Astrocyte of the cerebellum (primary cell): ENCODE measurements at regions not wholly inside any gene's neighbourhood (a gene's known extent, or its start where the extent isn't known, plus 50 kb on each side); places are given as distances from the start of the nearest gene placed in this dataset.
A peak's percentile ranks its signal among the peaks of the same experiment; 100 is the strongest.

Experiments
- DNase-seq: peaks from one replicate; pipeline ENCODE4 v3.0.0-alpha.2; 2011; ENCODE audit warnings: low read depth
- H3K4me3 ChIP-seq: 2 replicates; pipeline ENCODE4 v1.5.1; 2011; ENCODE audit warnings: mild to moderate bottlenecking, low read depth, low read length, moderate library complexity
- in situ Hi-C: cut with HindIII; loops from 2 replicates; pipeline ENCODE4 v1.10.0; 2017; ENCODE audit warnings: low sequenced_read_pairs
- TF ChIP-seq, protein P1 (sequence below): IDR thresholded peaks from 2 replicates; pipeline ENCODE4 v1.5.1; 2012; ENCODE audit warnings: low read length, low read depth, moderate library complexity, mild to moderate bottlenecking; ENCODE audit errors: missing control alignments

DNA sequence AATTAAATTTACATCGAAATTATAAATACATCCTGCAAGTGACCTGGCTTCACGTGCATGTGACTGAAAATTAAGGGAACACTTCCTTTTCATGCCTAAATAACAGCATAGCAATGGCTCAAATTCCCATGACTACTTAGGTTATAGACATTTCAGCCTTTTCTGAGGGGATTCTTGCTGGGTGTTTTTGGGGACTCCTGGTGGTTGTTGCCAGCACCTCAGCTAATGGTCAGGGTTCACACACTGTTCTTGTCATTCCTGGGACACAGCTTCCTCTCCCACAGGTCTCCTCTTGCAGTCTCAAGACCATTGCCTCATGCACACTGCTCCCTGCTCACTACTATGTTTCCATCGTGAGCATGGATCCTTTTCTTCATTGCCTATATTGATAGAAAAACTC lies 148.9 kb upstream of the GLI3 start:
- TF ChIP-seq, protein P1, sequence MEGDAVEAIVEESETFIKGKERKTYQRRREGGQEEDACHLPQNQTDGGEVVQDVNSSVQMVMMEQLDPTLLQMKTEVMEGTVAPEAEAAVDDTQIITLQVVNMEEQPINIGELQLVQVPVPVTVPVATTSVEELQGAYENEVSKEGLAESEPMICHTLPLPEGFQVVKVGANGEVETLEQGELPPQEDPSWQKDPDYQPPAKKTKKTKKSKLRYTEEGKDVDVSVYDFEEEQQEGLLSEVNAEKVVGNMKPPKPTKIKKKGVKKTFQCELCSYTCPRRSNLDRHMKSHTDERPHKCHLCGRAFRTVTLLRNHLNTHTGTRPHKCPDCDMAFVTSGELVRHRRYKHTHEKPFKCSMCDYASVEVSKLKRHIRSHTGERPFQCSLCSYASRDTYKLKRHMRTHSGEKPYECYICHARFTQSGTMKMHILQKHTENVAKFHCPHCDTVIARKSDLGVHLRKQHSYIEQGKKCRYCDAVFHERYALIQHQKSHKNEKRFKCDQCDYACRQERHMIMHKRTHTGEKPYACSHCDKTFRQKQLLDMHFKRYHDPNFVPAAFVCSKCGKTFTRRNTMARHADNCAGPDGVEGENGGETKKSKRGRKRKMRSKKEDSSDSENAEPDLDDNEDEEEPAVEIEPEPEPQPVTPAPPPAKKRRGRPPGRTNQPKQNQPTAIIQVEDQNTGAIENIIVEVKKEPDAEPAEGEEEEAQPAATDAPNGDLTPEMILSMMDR: peak; percentile 9
- H3K4me3 ChIP-seq: no peak overlapping the region
- in situ Hi-C loops: no loop called here
- DNase-seq: no peak

DNA sequence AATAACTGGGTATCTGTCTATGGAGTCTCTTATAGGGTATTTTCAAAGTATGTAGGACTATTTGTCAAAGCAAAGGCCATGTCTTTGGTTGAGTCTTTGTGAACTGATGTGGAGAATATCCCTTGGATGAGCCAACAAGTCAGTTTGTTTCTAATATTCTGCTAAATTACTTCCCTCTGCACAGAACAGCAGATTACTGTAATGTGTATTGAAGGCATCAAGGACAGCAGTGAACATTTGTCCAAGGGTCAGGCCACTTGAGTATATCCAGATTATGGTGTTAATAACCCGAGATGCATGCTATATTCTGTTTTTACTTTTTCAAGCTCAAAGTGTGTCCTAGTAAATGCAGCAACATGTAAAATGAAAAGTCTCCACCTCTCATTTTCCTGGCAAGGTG lies 144.2 kb upstream of the GLI3 start:
- in situ Hi-C loops: loop anchor here (5.0 kb wide), 1 partner anchor 106 kb away; no protein-coding TSS in a partner anchor
- H3K4me3 ChIP-seq: no peak overlapping the region
- no peak for DNase-seq

DNA sequence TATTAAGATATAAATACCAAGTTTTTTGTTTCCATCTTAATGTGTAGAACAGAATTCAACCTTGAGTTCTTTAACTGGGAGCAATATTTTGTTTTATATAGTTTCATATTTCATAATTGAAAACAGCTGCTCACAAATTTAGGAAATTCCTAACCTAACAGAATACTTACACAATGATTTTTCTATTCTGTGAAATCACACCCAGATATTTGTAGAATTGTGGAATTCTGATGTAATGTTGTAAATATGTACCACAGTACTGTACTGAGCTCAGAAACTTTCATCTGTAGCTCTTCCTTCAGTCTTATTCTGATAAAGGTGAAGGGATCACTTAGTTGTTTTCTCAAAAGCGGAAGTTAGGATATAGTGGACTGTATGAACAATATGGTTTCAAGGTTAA lies 143.4 kb upstream of the GLI3 start:
- TF ChIP-seq, protein P1: no peak
- DNase-seq: no peak
- in situ Hi-C loops: loop anchor here (5.0 kb wide), 1 partner anchor 107 kb away; no protein-coding TSS in a partner anchor
- no peak overlapping the region for H3K4me3 ChIP-seq

More for the DNA sequence above, 144.2 kb upstream of the GLI3 start:
- TF ChIP-seq, protein P1: no peak

DNA sequence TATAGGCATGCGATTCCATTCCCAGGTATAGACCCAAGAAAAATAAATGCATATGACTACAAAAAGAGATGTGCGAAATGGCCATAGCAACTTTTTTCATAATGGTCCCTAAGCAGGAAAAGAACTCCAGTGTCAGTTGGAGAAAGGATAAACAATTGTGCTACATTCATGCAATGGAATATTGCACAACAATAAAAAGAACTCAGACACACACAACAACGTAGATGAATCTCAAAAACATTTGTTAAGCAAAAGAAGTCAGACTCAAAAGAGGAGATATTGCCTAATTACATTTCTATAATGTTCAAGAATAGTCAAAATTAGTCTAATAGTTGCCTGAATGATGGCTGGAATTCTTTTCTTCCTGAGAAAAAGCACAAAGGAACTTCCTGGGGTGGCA lies 141.1 kb upstream of the GLI3 start:
- no peak overlapping the region for H3K4me3 ChIP-seq
- no peak for DNase-seq
- in situ Hi-C loops: no loop called here
- TF ChIP-seq, protein P1: no peak

DNA sequence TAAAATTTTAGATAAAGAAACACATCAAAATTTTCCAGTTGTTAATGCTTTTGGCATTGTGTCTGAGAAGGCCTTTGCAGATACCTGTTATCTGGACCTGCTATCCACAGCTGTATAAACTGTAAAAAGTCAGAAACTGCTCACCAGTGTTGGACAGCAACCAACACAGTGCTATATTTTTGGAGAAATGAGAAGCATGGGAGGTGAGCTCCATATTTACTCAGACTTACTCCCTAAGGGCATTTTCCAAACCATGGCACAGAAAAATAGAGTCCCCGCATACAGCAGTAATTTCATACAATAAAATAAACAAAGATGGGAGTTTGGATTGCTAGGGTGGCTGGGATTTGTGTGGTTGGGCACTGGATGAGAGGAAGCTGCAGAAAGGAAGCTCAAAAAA lies 136.3 kb upstream of the GLI3 start:
- in situ Hi-C loops: no loop called here
- H3K4me3 ChIP-seq: no peak overlapping the region
- no peak for DNase-seq
- TF ChIP-seq, protein P1: no peak

DNA sequence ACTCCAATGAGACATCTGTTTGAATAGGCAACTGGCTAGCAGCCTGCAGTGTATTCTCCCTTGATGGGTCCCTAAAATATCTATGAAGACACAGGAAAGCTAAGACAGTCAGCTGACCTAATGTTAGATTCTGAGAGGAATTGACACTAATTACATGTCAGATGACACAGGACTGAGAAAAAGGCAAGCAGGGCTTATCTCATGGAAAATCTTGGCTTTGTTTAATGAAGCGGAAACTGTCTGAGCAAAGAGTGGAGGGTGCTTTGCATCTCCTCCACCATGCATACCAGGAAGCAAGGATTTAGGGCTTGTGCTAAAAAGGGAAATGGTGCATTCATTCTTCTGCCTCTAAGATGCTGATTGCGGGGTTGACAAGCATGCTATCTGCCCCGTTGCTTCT lies 135.5 kb upstream of the GLI3 start:
- TF ChIP-seq, protein P1: no peak
- DNase-seq: no peak
- in situ Hi-C loops: no loop called here
- no peak overlapping the region for H3K4me3 ChIP-seq

DNA sequence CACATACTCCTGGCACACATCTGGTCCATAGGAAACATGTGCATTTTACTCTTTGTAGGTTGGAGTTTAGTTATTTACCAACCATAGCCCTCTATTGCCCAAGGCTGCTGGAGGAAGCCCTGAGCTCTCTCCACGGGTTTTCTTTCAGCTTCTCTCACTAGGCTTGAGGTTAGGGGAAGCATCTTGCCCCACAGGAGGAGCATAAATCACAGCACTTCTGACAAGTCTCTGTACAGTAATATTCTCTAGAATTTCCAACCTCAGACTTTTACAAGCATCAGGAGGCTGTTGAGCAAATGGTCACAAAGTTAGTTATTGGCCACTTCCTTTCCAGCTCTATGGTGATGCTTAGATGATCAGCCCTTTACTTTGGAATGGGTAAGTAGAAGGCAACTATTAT lies 122.9 kb upstream of the GLI3 start:
- DNase-seq: no peak
- TF ChIP-seq, protein P1: no peak
- in situ Hi-C loops: no loop called here
- H3K4me3 ChIP-seq: no peak overlapping the region
